H54 (cell line): ENCODE measurements at regions not wholly inside any gene's neighbourhood (a gene's known extent, or its start where the extent isn't known, plus 50 kb on each side); places are given as distances from the start of the nearest gene placed in this dataset.
"Not testable (repeated sequence)": the region's sequence is repeated elsewhere in the genome, so short reads cannot be mapped to it uniquely, and the experiment has no call there.

Source experiments
- DNase-seq: peaks from one replicate; pipeline ENCODE4 v3.0.0; 2011; ENCODE audit warnings: low spot score, mixed read lengths; ENCODE audit not compliant: insufficient read length
- FAIRE-seq: peaks from 3 replicates; lab custom pipeline; 2011; peaks lifted over from hg19 to GRCh38; lab: Jason Lieb, UNC
- POLR2A ChIP-seq: IDR thresholded peaks from 2 replicates; pipeline ENCODE4 v1.6.1; 2011; ENCODE audit warnings: low read depth, mild to moderate bottlenecking, low read length

DNA sequence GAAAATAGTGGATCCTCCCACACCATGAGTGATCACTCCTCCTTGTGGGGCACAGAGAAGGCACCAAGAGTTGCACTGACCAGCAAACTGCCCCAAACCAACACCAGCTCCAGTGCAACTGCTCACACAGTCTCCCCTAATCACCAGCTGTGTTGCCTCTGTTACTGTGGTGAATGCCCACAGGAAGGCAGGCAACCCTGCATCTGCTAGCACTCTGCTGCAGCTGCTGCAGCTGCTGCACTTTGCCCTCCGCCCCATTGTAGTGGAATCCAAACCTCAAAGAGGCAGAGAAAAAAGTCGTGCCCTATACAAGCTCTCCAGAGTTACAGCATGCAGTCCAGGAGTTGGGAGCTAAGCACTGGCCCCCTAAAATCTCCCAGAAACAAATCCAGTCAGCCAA lies 339.6 kb downstream of the TRIM36 start:
- DNase-seq: no peak
- no peak for FAIRE-seq
- TF ChIP-seq POLR2A: no peak

- FAIRE-seq: no peak
- no peak for TF ChIP-seq POLR2A
- DNase-seq: no peak
These were observed 346.8 kb downstream of the TRIM36 start for GRCh38 chr5:114822863-114823262.

GRCh38 chr5:114822436-114822835 lies 347.3 kb downstream of the TRIM36 start:
- no peak for FAIRE-seq
- no peak for DNase-seq
- TF ChIP-seq POLR2A: no peak

DNA sequence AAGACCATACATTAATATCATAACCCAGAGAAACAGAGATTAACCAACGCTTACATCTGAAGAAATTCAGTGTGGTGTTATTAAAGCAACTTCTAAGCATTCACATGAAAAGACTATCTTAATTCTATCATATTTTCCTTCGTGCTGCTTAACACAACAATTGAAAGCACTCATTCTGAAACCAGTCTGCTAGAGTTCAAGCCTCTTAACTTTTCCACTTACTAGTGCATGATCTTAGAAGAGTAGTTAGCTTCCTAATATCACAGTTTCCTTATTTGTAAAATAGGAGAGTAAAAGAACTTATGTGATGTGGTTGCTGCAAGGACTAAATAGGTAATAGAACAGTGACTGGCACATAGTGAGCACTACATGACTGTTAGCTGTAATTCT lies 379.3 kb downstream of the TRIM36 start:
- no peak for FAIRE-seq
- TF ChIP-seq POLR2A: no peak
- no peak for DNase-seq

GRCh38 chr5:114789773-114790402 lies 379.8 kb downstream of the TRIM36 start:
- DNase-seq (no peak), FAIRE-seq (no peak)
- TF ChIP-seq POLR2A: no peak

GRCh38 chr5:114782869-114783268 lies 386.8 kb downstream of the TRIM36 start:
- DNase-seq (no peak), FAIRE-seq (no peak)
- TF ChIP-seq POLR2A: no peak

- no peak for TF ChIP-seq POLR2A
- DNase-seq: no peak
These were observed 387.5 kb downstream of the TRIM36 start for GRCh38 chr5:114782177-114782576.

GRCh38 chr5:114780290-114780689 lies 389.4 kb downstream of the TRIM36 start:
- TF ChIP-seq POLR2A: no peak
- FAIRE-seq (no peak), DNase-seq (no peak)

More at GRCh38 chr5:114782177-114782576, 387.5 kb downstream of the TRIM36 start:
- no peak for FAIRE-seq

- no peak for DNase-seq
- FAIRE-seq: no peak
- TF ChIP-seq POLR2A: no peak
These were observed 382.5 kb downstream of the KCNN2 start for GRCh38 chr5:114744406-114744805.

DNA sequence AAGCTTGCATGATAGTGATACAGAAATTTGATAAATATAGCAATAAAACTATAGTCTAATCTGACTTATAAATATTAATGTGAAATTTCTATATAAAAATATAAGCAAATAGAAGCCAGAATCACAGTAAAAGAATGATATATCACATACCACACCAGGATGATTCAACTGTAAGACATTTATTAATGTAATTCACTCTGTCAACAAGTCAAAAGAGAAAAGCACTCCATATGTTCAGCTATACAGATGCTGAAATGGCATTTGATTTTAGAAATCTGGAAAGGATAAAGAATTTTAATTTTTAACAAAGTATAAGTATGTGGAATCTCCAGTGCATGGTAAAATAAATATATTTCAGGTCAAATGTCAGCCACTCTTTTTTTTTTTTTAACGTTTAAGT lies 372.4 kb downstream of the KCNN2 start:
- FAIRE-seq: no peak
- TF ChIP-seq POLR2A: no peak
- no peak for DNase-seq

DNA sequence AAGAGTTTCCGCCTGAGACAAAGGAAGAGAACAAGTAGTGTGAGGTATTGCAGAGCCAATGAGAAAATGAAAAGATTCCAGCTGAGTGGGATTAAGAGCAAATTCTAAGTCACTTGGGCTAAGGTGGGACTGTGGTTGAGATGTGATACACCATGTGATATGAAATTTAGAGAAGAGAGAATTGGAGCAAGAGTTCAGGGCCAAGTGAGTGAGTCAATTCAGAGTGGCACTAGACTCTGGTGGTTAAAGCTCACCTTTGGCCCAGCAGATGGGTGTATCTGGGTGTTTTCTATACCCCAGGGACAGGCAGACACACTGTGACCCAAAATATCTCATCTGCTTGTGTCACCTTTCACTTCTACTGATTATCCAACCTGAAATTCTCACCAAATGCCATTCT lies 368.1 kb downstream of the KCNN2 start:
- FAIRE-seq (no peak), DNase-seq (no peak)
- no peak for TF ChIP-seq POLR2A

DNA sequence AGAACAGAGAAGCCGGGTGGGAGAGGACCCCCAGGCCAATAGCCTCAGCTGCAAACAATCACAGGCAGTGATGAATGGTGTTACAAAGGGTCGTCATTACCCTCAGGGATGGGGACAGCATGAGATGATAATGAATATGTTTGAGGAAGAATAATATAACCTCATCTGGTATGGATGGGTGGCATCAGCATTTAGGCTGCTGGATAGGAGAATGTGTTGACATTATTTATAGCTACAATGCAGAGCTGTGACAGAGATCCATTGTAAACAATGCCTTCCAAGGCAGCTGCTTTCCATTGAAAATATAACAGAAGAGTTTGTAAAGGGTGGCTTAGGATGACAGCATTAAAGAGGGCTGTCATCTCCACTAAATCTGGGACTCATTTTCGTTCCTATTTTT lies 365.5 kb downstream of the KCNN2 start:
- FAIRE-seq: no peak
- TF ChIP-seq POLR2A: no peak
- DNase-seq: no peak

- no peak for FAIRE-seq
- TF ChIP-seq POLR2A: no peak
- no peak for DNase-seq
These were observed 364.3 kb downstream of the KCNN2 start for GRCh38 chr5:114726131-114726530.

DNA sequence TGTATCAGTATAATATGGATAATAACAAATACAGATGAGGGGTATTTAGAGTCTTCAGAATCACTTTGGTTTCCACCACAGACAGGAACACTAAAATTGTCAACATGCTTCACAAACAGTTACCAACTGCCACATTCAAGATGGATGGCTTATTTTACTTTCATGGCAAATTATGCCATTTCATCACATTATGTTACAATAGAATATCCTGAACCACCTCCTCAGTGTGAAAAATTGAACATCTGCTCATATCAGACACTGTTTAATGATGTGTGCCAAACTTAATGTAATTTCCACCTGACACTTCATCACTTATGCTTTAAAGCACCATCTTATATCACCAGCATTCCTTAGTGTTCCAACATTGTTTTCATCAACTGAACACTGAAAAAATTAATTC lies 357.4 kb downstream of the KCNN2 start:
- no peak for TF ChIP-seq POLR2A
- no peak for FAIRE-seq
- no peak for DNase-seq

DNA sequence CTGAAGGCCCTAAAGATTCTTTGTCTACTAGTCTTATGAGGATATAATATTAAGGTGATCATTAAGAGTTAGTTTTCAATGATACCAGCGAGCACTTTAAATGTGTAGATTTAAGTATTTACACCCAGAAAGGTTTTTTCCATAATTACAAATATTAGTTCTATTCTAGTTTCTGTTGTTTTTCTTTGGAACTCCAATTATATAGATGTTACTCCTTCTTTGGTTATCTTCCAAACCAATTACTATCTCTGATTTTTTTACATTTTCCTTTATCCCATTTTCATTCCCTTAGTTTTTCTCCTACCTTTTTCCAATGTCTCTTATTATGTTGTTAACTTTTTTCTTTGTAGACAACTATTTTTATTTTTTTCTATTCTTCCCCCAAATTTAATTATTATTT lies 355.1 kb downstream of the KCNN2 start:
- TF ChIP-seq POLR2A: no peak
- FAIRE-seq (no peak), DNase-seq (no peak)

DNA sequence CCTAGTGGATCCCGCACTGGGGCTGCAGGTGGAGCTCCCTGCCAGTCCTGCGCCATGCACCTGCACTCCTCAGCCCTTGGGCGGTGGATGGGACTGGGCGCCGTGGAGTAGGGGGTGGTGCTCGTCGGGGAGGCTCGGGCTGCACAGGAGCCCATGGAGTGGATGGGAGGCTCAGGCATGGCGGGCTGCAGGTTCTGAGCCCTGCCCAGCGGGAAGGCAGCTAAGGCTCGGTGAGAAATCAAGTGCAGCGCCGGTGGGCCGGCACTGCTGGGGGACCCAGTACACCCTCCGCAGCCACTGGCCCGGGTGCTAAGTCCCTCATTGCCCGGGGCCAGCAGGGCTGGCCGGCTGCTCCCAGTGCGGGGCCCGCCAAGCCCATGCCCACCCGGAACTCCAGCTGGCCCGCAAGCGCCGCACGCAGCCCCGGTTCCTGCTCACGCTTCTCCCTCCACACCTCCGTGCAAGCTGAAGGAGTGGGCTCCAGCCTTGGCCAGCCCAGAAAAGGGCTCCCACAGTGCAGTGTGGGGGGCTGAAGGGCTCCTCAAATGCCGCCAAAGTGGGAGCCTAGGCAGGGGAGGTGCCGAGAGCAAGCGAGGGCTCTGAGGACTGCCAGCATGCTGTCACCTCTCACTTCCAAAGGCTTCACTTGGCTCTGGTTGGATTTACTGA lies 342.5 kb downstream of the KCNN2 start:
- not testable (repeated sequence) for FAIRE-seq, DNase-seq
